Pancreas (tissue), 10 donors: ENCODE measurements at regions not wholly inside any gene's neighbourhood (a gene's known extent, or its start where the extent isn't known, plus 50 kb on each side); places are given as distances from the start of the nearest gene placed in this dataset.

Source experiments
- ATAC-seq, 4 donors: fragments of 200-7000 bp; cut with Tn5 transposase; one replicate each; pipeline versions ENCODE4 v1.8.0 to v1.9.1; 2020; ENCODE audit warnings: mild to moderate bottlenecking in 4 of 4, moderate library complexity in 4 of 4
- DNase-seq, 6 donors: peaks; one replicate each; pipeline ENCODE4 v3.0.0-alpha.2; 2020
- FAIRE-seq: peaks from 2 replicates; lab custom pipeline; 2012; peaks lifted over from hg19 to GRCh38; lab: Jason Lieb, UNC
- H3K27ac ChIP-seq, 4 donors: fragments of 200-600 bp; sonication (generic); 1 replicate in 3 of 4; 2 replicates in 1 of 4; pipeline versions ENCODE4 v1.5.0 to v1.8.0; 2020
- H3K27me3 ChIP-seq, 4 donors: fragments of 200-600 bp; one replicate each; pipeline ENCODE4 v1.8.0; 2021
- H3K36me3 ChIP-seq, 3 donors: fragments of 200-600 bp; sonication (generic) in 1 of 3; one replicate each; pipeline versions ENCODE4 v1.5.0 to v1.8.0; 2020 to 2021
- H3K4me1 ChIP-seq, 3 donors: fragments of 200-600 bp; one replicate each; pipeline ENCODE4 v1.8.0; 2021
- H3K4me3 ChIP-seq, 4 donors: fragments of 200-600 bp; sonication (generic) in 2 of 4; one replicate each; pipeline versions ENCODE4 v1.5.0 to v1.8.0; 2020 to 2021
- H3K9me3 ChIP-seq, 4 donors: fragments of 200-600 bp; one replicate each; pipeline ENCODE4 v1.8.0; 2021
- WGBS, 2 donors: extraction: QIAGEN DNeasy Blood & Tissue Kit; methylation state at CpG; one replicate each; pipeline ENCODE4 v1.1.7; 2013; 5-methylcytosine and 5-hydroxymethylcytosine counted together
- intact Hi-C, 3 donors: fragments of 100-400 bp; cut with DNase I; formaldehyde crosslinking; loops; one replicate each; pipeline versions ENCODE4 v1.11.1 to v1.14.2; 2022
- TF ChIP-seq, protein P1 (sequence below), 4 donors: fragments of 200-600 bp; sonication (generic) in 3 of 4; IDR thresholded peaks; one replicate each; pipeline versions ENCODE4 v1.5.0 to v1.8.0; 2021; ENCODE audit warnings: antibody characterized with exemption in 4 of 4
- donor health status: healthy with polysubstance abuse.
- donor health status: DM: no; HTN: no; CAD: no; lungs with moderate emphysema.
- donor health status: DM: no; HTN: no; CAD: no.
- donor health status: control.
- donor health status: control.
- donor health status: Bipolar disorder and iron deficiency.
- donor health status: DM: yes; HTN: yes; CAD: no.
- donor health status: DM: no; HTN: no; CAD: no.
- donor health status: DM: no; HTN: no; CAD: no.
- donor health status: DM: yes; HTN: yes; CAD: no.

DNA sequence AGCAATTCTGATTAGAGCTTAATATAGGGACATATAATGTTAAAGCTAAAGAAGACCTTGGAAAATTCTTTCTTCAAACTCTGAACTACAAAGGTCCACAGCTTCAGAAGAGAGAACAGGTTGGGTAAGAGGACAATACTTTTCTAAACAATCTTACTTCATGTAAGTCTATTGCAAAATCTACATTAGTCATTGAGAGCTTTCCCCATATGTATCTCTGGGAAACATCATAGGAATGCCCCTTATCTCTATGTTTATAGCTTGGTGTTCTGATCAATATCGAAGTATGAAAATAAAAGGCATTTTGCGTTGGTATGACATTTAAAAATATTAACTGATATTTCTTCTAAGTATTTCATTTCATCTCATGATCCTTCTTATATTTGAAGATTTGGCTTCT, 962.6 kb downstream of the AACS start:
- Histone ChIP-seq H3K9me3 (no peaks in the 10 kb centered on the region), H3K4me3 (no peak overlapping the region), H3K27ac (no peak overlapping the region), H3K36me3 (no peaks in the 10 kb centered on the region), H3K27me3 (no peaks in the 10 kb centered on the region), H3K4me1 (no peaks in the 10 kb centered on the region)
- intact Hi-C loops = no loop called here
- 65 to 75% methylated on average over 2 of the region's 2 CpGs for WGBS, 2 donors
- DNase-seq (no peak), FAIRE-seq (no peak), ATAC-seq (no peak)
- TF ChIP-seq, protein P1, sequence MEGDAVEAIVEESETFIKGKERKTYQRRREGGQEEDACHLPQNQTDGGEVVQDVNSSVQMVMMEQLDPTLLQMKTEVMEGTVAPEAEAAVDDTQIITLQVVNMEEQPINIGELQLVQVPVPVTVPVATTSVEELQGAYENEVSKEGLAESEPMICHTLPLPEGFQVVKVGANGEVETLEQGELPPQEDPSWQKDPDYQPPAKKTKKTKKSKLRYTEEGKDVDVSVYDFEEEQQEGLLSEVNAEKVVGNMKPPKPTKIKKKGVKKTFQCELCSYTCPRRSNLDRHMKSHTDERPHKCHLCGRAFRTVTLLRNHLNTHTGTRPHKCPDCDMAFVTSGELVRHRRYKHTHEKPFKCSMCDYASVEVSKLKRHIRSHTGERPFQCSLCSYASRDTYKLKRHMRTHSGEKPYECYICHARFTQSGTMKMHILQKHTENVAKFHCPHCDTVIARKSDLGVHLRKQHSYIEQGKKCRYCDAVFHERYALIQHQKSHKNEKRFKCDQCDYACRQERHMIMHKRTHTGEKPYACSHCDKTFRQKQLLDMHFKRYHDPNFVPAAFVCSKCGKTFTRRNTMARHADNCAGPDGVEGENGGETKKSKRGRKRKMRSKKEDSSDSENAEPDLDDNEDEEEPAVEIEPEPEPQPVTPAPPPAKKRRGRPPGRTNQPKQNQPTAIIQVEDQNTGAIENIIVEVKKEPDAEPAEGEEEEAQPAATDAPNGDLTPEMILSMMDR (IDR thresholded peaks at IDR 0.05) = no peak

GRCh38 chr12:126030573-126030972, 965.3 kb downstream of the AACS start:
- Histone ChIP-seq H3K36me3 (no peaks in the 10 kb centered on the region), H3K9me3 (no peaks in the 10 kb centered on the region), H3K27ac (no peak overlapping the region), H3K27me3 (no peaks in the 10 kb centered on the region), H3K4me3 (no peak overlapping the region), H3K4me1 (no peaks in the 10 kb centered on the region)
- TF ChIP-seq, protein P1 (IDR thresholded peaks at IDR 0.05) = no peak
- ATAC-seq (no peak), FAIRE-seq (no peak), DNase-seq (no peak)
- 63 to 67% methylated on average over 8 of the region's 8 CpGs for WGBS, 2 donors
- intact Hi-C loops = no loop called here

DNA sequence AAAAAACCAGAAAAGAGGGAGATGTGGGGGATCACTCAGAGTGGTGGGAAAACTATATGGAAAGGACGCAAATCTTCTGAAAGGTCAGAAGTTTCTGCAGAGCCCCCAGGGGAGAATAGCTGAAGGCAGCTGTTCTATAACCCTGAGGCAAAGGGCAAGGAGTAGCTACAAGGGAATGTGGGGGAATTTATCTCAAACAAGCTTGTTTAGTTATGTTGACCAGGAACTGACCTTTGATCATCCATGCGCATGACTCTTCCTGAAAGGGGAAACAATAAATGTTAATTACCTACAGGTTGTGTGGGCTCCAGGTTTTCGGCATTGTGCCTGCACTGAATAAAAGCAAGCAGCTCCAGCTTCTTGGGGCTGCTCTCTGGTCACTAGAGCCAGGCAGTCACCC, 968.5 kb downstream of the AACS start:
- no peak for DNase-seq
- Histone ChIP-seq H3K27ac (no peak overlapping the region), H3K4me3 (no peak overlapping the region), H3K36me3 (no peaks in the 10 kb centered on the region), H3K27me3 (no peaks in the 10 kb centered on the region), H3K4me1 (no peaks in the 10 kb centered on the region), H3K9me3 (no peaks in the 10 kb centered on the region)
- intact Hi-C loops = no loop called here
- no peak for FAIRE-seq
- 48 to 51% methylated on average over 3 of the region's 3 CpGs for WGBS, 2 donors
- TF ChIP-seq, protein P1 (IDR thresholded peaks at IDR 0.05) = no peak
- no peak for ATAC-seq

- no peaks in the 10 kb centered on the region for H3K27me3 ChIP-seq
- TF ChIP-seq, protein P1 (IDR thresholded peaks at IDR 0.05) = no peak
- no peaks in the 10 kb centered on the region for H3K9me3 ChIP-seq
- FAIRE-seq (no peak), ATAC-seq (no peak), DNase-seq (no peak)
- intact Hi-C loops = no loop called here
- H3K4me1 ChIP-seq = no peaks in the 10 kb centered on the region
- H3K4me3 ChIP-seq = no peak overlapping the region
- no peak overlapping the region for H3K27ac ChIP-seq
- H3K36me3 ChIP-seq = no peaks in the 10 kb centered on the region
Measured at GRCh38 chr12:126036348-126036747, 971.1 kb downstream of the AACS start.

- H3K27ac ChIP-seq = no peak overlapping the region
- 25 to 27% methylated on average over 1 of the region's 1 CpG for WGBS, 2 donors
- no peaks in the 10 kb centered on the region for H3K36me3 ChIP-seq
- H3K4me3 ChIP-seq = no peak overlapping the region
- intact Hi-C loops = no loop called here
- DNase-seq = no peak
- TF ChIP-seq, protein P1 (IDR thresholded peaks at IDR 0.05) = no peak
- H3K27me3 ChIP-seq = no peaks in the 10 kb centered on the region
- ATAC-seq = no peak
- H3K9me3 ChIP-seq = no peaks in the 10 kb centered on the region
- no peak for FAIRE-seq
- no peaks in the 10 kb centered on the region for H3K4me1 ChIP-seq
Measured at GRCh38 chr12:126038434-126038833, 973.2 kb downstream of the AACS start.
